OCI-LY1 (cell line): ENCODE measurements at regions not wholly inside any gene's neighbourhood (a gene's known extent, or its start where the extent isn't known, plus 50 kb on each side); places are given as distances from the start of the nearest gene placed in this dataset.

Source experiments
- H2AFZ ChIP-seq: fragments of 200-600 bp; sonication (generic), shearing (Covaris generic); 2 replicates; pipeline ENCODE4 v1.6.0; 2014; ENCODE audit warnings: antibody characterized with exemption, mild to moderate bottlenecking, low read length
- H3F3A ChIP-seq: fragments of 200-600 bp; sonication (generic), shearing (Covaris generic); 2 replicates; pipeline ENCODE4 v1.6.0; 2014; ENCODE audit warnings: mild to moderate bottlenecking, antibody characterized with exemption, low read length, moderate library complexity; ENCODE audit not compliant: insufficient read depth
- H3K27ac ChIP-seq: fragments of 200-600 bp; sonication (generic); 2 replicates; pipeline ENCODE4 v1.5.1; 2014; ENCODE audit warnings: low read length, mixed run types, mild to moderate bottlenecking, low read depth; ENCODE audit not compliant: poor library complexity, severe bottlenecking
- H3K27me3 ChIP-seq: fragments of 200-600 bp; sonication (generic); 2 replicates; pipeline ENCODE4 v1.6.0; 2014; ENCODE audit warnings: antibody characterized with exemption, mild to moderate bottlenecking, low read length, moderate library complexity; ENCODE audit not compliant: insufficient read depth
- H3K36me3 ChIP-seq: fragments of 200-600 bp; sonication (generic); 2 replicates; pipeline ENCODE4 v1.6.1; 2014; ENCODE audit warnings: mild to moderate bottlenecking, antibody characterized with exemption, low read length, moderate library complexity, mixed read lengths; ENCODE audit not compliant: insufficient read depth
- H3K4me1 ChIP-seq: fragments of 200-600 bp; sonication (generic); 2 replicates; pipeline ENCODE4 v1.5.1; 2014; ENCODE audit warnings: mild to moderate bottlenecking, low read length, moderate library complexity; ENCODE audit not compliant: insufficient read depth, severe bottlenecking
- H3K4me2 ChIP-seq: fragments of 200-600 bp; sonication (generic), shearing (Covaris generic); 2 replicates; pipeline ENCODE4 v1.6.1; 2014; ENCODE audit warnings: low read length
- H3K4me3 ChIP-seq: fragments of 200-600 bp; sonication (generic); 2 replicates; pipeline ENCODE4 v1.5.1; 2014; ENCODE audit warnings: low read length, low read depth, mild to moderate bottlenecking, mixed read lengths; ENCODE audit not compliant: poor library complexity, severe bottlenecking
- H3K79me2 ChIP-seq: fragments of 200-600 bp; shearing (Covaris generic); 2 replicates; pipeline ENCODE4 v1.6.1; 2016; ENCODE audit warnings: mixed run types, low read length, mixed read lengths; ENCODE audit not compliant: insufficient read depth
- H3K9ac ChIP-seq: fragments of 200-600 bp; sonication (generic), shearing (Covaris generic); 2 replicates; pipeline ENCODE4 v1.6.1; 2014; ENCODE audit warnings: mild to moderate bottlenecking, low read length, mixed read lengths
- H3K9me2 ChIP-seq: fragments of 200-600 bp; sonication (generic), shearing (Covaris generic); 2 replicates; pipeline ENCODE4 v1.6.1; 2014; ENCODE audit warnings: low read depth, mild to moderate bottlenecking, low read length, mixed read lengths
- H3K9me3 ChIP-seq: fragments of 200-600 bp; shearing (Covaris generic); 2 replicates; pipeline ENCODE4 v1.6.1; 2014; ENCODE audit warnings: low read length, mixed read lengths
- H4K20me1 ChIP-seq: fragments of 200-600 bp; sonication (generic), shearing (Covaris generic); 2 replicates; pipeline ENCODE4 v1.6.0; 2016; ENCODE audit warnings: mild to moderate bottlenecking, low read length; ENCODE audit not compliant: insufficient read depth
- CTCF ChIP-seq: fragments of 200-600 bp; sonication (generic), shearing (Covaris generic); IDR thresholded peaks from 2 replicates; pipeline ENCODE4 v1.5.1; 2017; ENCODE audit warnings: mild to moderate bottlenecking, antibody characterized with exemption, low read length, moderate library complexity, mixed read lengths
- EZH2 ChIP-seq: fragments of 200-600 bp; sonication (generic), shearing (Covaris generic); IDR thresholded peaks from 2 replicates; pipeline ENCODE4 v1.8.0; 2017; ENCODE audit warnings: borderline replicate concordance, mixed run types, mild to moderate bottlenecking, antibody characterized with exemption, low read length, moderate library complexity, mixed read lengths

DNA sequence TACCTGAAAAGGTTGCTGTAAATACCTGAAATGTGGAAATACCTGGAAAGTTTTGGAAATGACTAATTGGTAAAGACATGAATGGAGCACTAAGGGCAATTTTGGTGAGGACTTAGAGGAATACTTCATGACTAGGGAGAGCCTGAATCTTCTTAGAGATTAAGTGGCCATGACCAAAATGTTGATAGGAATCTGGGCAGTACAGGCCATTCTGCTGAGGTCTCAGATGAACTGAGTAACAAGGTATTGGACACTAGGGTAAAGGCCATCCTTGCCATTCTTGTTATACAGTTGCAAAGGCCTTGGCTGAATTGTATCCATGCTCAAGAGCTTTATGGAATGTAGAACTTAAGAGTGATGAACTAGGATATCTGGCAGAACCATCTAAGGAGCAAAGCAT, 742.9 kb upstream of the RAB6C start:
- Histone ChIP-seq H3K9me3 (no peaks in the 10 kb centered on the region), H3K4me1 (no peaks in the 10 kb centered on the region), H3K79me2 (no peaks in the 10 kb centered on the region), H3K4me2 (no peak overlapping the region), H3K4me3 (no peak overlapping the region), H4K20me1 (no peaks in the 10 kb centered on the region), H3K27ac (no peak overlapping the region), H3K9me2 (no peaks in the 10 kb centered on the region), H3K36me3 (no peaks in the 10 kb centered on the region), H3F3A (no peaks in the 10 kb centered on the region), H3K27me3 (no peaks in the 10 kb centered on the region), H3K9ac (no peak overlapping the region), H2AFZ (no peak overlapping the region)
- no peak for TF ChIP-seq CTCF
- no peak for TF ChIP-seq EZH2

DNA sequence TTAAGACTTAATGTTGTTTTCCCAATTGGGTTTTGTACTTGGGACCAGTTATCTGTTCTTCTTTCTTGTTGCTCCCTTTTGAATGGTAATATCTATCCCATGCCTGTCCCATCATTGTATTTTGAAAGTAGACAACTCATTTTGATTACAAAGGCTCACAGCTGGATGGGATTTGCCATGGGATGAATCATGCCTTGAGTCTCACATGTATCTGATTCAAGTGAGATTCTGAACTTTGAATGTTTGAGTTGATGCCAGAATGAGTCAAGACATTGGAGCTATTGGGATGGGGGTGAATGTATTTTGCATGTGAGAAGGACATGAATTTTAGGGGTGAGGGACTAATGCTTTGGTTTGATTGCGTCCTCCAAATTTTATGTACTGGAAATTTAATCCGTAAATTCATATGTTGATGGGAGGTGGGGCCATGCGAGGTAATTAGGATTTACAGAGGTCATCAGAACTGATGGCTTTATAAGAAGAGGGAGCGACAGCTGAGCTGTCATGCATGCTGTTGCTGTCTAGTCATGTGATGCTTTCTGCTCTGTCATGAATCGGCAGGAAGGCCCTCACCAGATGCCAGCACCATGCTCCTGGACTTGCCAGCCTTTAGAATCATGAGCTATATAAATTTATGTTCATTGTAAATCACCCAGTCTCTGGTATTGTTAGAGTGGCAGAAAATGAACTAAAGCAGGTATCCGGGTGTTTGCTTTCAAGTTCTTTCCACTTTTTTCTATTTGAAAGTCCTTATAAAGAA, 741.3 kb upstream of the RAB6C start:
- Histone ChIP-seq H3K4me1 (no peaks in the 10 kb centered on the region), H3K9me2 (no peaks in the 10 kb centered on the region), H2AFZ (no peak overlapping the region), H4K20me1 (no peaks in the 10 kb centered on the region), H3K27me3 (no peaks in the 10 kb centered on the region), H3K4me3 (no peak overlapping the region), H3F3A (no peaks in the 10 kb centered on the region), H3K9ac (no peak overlapping the region), H3K4me2 (no peak overlapping the region), H3K36me3 (no peaks in the 10 kb centered on the region), H3K9me3 (no peaks in the 10 kb centered on the region), H3K79me2 (no peaks in the 10 kb centered on the region), H3K27ac (no peak overlapping the region)
- TF ChIP-seq EZH2 (no peak), CTCF (no peak)

DNA sequence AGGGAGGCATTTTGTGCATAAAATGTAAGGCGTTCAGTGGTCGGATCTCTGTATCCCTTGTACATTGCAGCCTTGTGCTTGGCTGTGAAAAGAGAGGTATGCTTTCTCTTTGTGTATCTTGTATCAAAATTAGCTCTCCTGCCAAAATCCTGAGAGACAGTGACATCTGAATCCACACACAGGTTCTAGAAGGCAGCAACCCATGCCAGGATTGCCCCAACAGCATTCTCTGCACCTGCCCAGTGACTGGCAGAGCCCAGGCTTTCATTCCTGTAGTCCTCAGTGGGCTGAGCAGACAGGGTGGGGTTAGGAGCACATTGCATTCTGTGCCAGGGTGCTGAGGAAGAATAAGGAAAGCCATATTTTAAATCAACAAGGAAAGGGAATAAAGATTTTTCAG, 740.3 kb upstream of the RAB6C start:
- Histone ChIP-seq H3K4me2 (no peak overlapping the region), H3K9me2 (no peaks in the 10 kb centered on the region), H2AFZ (no peak overlapping the region), H3K9me3 (no peaks in the 10 kb centered on the region), H3K27ac (no peak overlapping the region), H3K79me2 (no peaks in the 10 kb centered on the region), H3K4me1 (no peaks in the 10 kb centered on the region), H3F3A (no peaks in the 10 kb centered on the region), H3K27me3 (no peaks in the 10 kb centered on the region), H3K4me3 (no peak overlapping the region), H4K20me1 (no peaks in the 10 kb centered on the region), H3K36me3 (no peaks in the 10 kb centered on the region), H3K9ac (no peak overlapping the region)
- TF ChIP-seq CTCF (no peak), EZH2 (no peak)
